Testis (tissue), 2 donors: ENCODE measurements at regions not wholly inside any gene's neighbourhood (a gene's known extent, or its start where the extent isn't known, plus 50 kb on each side); places are given as distances from the start of the nearest gene placed in this dataset.

Experiments
- POLR2A ChIP-seq: fragments of 450-650 bp; IDR thresholded peaks from one replicate; pipeline ENCODE4 v1.6.1; 2017; ENCODE audit warnings: antibody characterized with exemption, mild to moderate bottlenecking, moderate library complexity
- TF ChIP-seq, protein P1 (sequence below), 3 experiments: fragments of 450-650 bp in 2 of 3; fragments of 200-600 bp in 1 of 3; sonication (generic) in 1 of 3; IDR thresholded peaks; one replicate each; pipeline ENCODE4 v1.5.1; 2016 to 2019; ENCODE audit warnings: antibody characterized with exemption in 3 of 3, mild to moderate bottlenecking in 2 of 3, moderate library complexity in 1 of 3

DNA sequence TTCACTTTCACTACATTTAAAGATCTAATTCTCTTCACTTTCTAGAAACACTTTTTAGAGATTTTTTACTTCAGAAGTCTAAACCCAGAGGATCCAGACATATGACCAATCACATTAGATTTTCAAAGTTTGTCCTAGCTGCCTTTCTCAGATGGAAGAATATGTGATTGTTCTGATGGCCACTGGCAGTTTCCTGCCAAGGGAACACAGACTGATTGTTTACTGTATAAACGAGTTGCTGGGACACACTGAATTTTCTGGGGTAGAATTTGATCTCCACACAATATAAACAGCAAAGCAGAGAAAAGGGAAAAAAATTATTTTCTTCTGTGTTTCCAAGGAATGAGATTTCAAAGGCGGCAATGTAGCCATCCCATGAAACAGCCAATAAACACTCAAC, 480.0 kb downstream of the TOX3 start:
- no peak for TF ChIP-seq POLR2A
- TF ChIP-seq, protein P1, sequence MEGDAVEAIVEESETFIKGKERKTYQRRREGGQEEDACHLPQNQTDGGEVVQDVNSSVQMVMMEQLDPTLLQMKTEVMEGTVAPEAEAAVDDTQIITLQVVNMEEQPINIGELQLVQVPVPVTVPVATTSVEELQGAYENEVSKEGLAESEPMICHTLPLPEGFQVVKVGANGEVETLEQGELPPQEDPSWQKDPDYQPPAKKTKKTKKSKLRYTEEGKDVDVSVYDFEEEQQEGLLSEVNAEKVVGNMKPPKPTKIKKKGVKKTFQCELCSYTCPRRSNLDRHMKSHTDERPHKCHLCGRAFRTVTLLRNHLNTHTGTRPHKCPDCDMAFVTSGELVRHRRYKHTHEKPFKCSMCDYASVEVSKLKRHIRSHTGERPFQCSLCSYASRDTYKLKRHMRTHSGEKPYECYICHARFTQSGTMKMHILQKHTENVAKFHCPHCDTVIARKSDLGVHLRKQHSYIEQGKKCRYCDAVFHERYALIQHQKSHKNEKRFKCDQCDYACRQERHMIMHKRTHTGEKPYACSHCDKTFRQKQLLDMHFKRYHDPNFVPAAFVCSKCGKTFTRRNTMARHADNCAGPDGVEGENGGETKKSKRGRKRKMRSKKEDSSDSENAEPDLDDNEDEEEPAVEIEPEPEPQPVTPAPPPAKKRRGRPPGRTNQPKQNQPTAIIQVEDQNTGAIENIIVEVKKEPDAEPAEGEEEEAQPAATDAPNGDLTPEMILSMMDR (IDR thresholded peaks at IDR 0.05) = no peak
